ENCODE measurements at regions not wholly inside any gene's neighbourhood (a gene's known extent, or its start where the extent isn't known, plus 50 kb on each side); places are given as distances from the start of the nearest gene placed in this dataset.

DNA sequence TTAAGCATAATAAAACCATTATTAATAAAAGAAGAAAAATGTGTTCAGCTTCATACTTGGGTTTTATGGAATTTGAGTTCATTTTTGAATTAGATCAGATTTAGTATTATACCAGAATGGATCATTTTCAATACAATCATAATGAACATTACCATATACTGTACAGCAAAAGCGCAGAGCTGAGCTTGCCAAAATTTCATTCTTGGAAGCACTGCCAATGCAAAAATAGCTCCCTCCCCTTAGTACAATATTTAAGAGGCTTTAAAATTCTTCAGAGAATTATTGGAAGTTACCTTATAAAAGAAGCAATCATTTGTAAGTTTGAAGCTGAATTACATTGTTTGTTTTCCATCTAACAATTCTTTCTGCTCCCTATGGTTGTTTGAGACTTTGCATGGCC lies 938.1 kb upstream of the SLC39A10 start (continued):
- TF ChIP-seq SIN3A (IDR thresholded peaks at IDR 0.05; ENCODE audit: borderline replicate concordance, low read depth, low read length) (no peak), REST (IDR thresholded peaks at IDR 0.05; ENCODE audit: low read depth, low read length) (no peak)
- TF ChIP-seq, protein P1, sequence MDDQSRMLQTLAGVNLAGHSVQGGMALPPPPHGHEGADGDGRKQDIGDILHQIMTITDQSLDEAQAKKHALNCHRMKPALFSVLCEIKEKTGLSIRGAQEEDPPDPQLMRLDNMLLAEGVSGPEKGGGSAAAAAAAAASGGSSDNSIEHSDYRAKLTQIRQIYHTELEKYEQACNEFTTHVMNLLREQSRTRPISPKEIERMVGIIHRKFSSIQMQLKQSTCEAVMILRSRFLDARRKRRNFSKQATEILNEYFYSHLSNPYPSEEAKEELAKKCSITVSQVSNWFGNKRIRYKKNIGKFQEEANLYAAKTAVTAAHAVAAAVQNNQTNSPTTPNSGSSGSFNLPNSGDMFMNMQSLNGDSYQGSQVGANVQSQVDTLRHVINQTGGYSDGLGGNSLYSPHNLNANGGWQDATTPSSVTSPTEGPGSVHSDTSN (IDR thresholded peaks at IDR 0.05) = no peak

DNA sequence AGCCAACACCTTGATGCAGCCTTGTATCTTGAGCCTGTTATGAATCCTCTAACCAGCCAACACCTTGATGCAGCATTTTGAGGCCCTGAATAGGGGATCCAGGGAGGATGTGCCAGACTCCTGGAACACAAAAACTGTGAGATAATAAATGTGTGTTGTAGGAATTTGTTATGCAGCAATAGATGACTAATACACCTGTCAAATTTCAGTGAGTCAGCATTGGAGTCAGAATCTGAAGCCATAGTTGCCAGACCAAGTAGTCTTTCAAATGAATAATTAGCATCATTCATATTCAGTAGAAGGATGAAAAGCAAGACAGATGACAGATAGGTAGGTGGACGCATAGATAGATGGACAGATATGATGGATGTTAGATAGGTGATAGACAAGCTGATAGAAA lies 942.5 kb upstream of the SLC39A10 start:
- POLR2A ChIA-PET = no interaction called here

More for the DNA sequence above, 942.5 kb upstream of the SLC39A10 start:
- Histone ChIP-seq H3K27me3 (ENCODE audit: insufficient read depth) (no peaks in the 10 kb centered on the region; the same call in 1 of the 2 replicates), H3K9me3 (no peaks in the 10 kb centered on the region), H3K4me2 (no peak overlapping the region), H3K9me2 (peaks cover 2% of the 10 kb centered on the region; the same call in 1 of the 2 replicates), H2AFZ (ENCODE audit: low read depth) (no peak overlapping the region), H3K36me3 (replicated peaks in 1 of 2; ENCODE audit: control insufficient read depth in 1 of 2, insufficient read depth in 2 of 2, low read length in 1 of 2) (no peaks in the 10 kb centered on the region), H3F3A (replicated peaks; ENCODE audit: insufficient read depth) (no peaks in the 10 kb centered on the region), H3K4me3 (ENCODE audit: low read depth in 2 of 2, low read length in 1 of 2) (no peak overlapping the region), H3K27ac (ENCODE audit: low read depth in 2 of 2, low read length in 1 of 2) (no peak overlapping the region), H3K4me1 (ENCODE audit: control insufficient read depth in 1 of 2, insufficient read depth in 2 of 2, low read depth in 1 of 2, low read length in 1 of 2) (no peaks in the 10 kb centered on the region), H4K20me1 (ENCODE audit: insufficient read depth) (no peaks in the 10 kb centered on the region), H3K79me2 (ENCODE audit: insufficient read depth) (no peaks in the 10 kb centered on the region), H3K9ac (no peak overlapping the region)
- WGBS (ENCODE audit: low lambda C conversion rate) = 24% methylated on average over 1 of the region's 1 CpG
- no peak for DNase-seq
- TF ChIP-seq EZH2phosphoT487 (IDR thresholded peaks at IDR 0.05; ENCODE audit: borderline replicate concordance, low read depth) = no peak
- TF ChIP-seq USF2 (IDR thresholded peaks at IDR 0.05; ENCODE audit: borderline replicate concordance, low read depth, low read length) = no peak
- TF ChIP-seq YY1 (IDR thresholded peaks at IDR 0.05; ENCODE audit: low read depth) = no peak
- no peak for TF ChIP-seq RFX5 (IDR thresholded peaks at IDR 0.05; ENCODE audit: low read length)
- no peak for TF ChIP-seq NRF1 (IDR thresholded peaks at IDR 0.05; ENCODE audit: low read depth, low read length)
- no peak for TF ChIP-seq TEAD4 (IDR thresholded peaks at IDR 0.05; ENCODE audit: borderline replicate concordance, insufficient read depth)
- TF ChIP-seq RCOR1 (IDR thresholded peaks at IDR 0.05; ENCODE audit: low read length) = no peak
- no peak for TF ChIP-seq RXRA (IDR thresholded peaks at IDR 0.05; ENCODE audit: borderline replicate concordance, low read depth)
- no peak for TF ChIP-seq MAX (IDR thresholded peaks at IDR 0.05; ENCODE audit: low read depth)
- TF ChIP-seq FOSL2 (IDR thresholded peaks at IDR 0.05; ENCODE audit: borderline replicate concordance, low read depth) = no peak
- TF ChIP-seq JUND (IDR thresholded peaks at IDR 0.05) = no peak
- no peak for TF ChIP-seq ELF1 (IDR thresholded peaks at IDR 0.05)
- no peak for TF ChIP-seq MXI1 (IDR thresholded peaks at IDR 0.05; ENCODE audit: low read depth, low read length)
- TF ChIP-seq SMC3 (IDR thresholded peaks at IDR 0.05; ENCODE audit: low read depth, low read length) = no peak
- TF ChIP-seq, protein P2, sequence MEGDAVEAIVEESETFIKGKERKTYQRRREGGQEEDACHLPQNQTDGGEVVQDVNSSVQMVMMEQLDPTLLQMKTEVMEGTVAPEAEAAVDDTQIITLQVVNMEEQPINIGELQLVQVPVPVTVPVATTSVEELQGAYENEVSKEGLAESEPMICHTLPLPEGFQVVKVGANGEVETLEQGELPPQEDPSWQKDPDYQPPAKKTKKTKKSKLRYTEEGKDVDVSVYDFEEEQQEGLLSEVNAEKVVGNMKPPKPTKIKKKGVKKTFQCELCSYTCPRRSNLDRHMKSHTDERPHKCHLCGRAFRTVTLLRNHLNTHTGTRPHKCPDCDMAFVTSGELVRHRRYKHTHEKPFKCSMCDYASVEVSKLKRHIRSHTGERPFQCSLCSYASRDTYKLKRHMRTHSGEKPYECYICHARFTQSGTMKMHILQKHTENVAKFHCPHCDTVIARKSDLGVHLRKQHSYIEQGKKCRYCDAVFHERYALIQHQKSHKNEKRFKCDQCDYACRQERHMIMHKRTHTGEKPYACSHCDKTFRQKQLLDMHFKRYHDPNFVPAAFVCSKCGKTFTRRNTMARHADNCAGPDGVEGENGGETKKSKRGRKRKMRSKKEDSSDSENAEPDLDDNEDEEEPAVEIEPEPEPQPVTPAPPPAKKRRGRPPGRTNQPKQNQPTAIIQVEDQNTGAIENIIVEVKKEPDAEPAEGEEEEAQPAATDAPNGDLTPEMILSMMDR (IDR thresholded peaks at IDR 0.05) = no peak
- no peak for TF ChIP-seq NFIC (IDR thresholded peaks at IDR 0.05; ENCODE audit: borderline replicate concordance)
- no peak for TF ChIP-seq FOXJ3 (CRISPR knock-in tag; IDR thresholded peaks at IDR 0.05)
- TF ChIP-seq, protein P3, sequence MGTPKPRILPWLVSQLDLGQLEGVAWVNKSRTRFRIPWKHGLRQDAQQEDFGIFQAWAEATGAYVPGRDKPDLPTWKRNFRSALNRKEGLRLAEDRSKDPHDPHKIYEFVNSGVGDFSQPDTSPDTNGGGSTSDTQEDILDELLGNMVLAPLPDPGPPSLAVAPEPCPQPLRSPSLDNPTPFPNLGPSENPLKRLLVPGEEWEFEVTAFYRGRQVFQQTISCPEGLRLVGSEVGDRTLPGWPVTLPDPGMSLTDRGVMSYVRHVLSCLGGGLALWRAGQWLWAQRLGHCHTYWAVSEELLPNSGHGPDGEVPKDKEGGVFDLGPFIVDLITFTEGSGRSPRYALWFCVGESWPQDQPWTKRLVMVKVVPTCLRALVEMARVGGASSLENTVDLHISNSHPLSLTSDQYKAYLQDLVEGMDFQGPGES (IDR thresholded peaks at IDR 0.05; ENCODE audit: low read depth, low read length) = no peak
- CTCF ChIA-PET = no interaction called here
